IgD-negative memory B cell (primary cell): ENCODE measurements at regions not wholly inside any gene's neighbourhood (a gene's known extent, or its start where the extent isn't known, plus 50 kb on each side); places are given as distances from the start of the nearest gene placed in this dataset.

Source experiments
- H3K27ac Mint-ChIP-seq, 3 donors: one replicate each; pipeline ENCODE4 v1.8.0; 2020 to 2022; ENCODE audit warnings: mild to moderate bottlenecking in 3 of 3, mixed read lengths in 3 of 3, moderate library complexity in 1 of 3
- H3K27me3 Mint-ChIP-seq: one replicate; pipeline ENCODE4 v1.8.0; 2021; ENCODE audit warnings: mixed read lengths
- H3K36me3 Mint-ChIP-seq: one replicate; pipeline ENCODE4 v1.8.0; 2020; ENCODE audit warnings: mild to moderate bottlenecking, mixed read lengths
- H3K4me1 Mint-ChIP-seq, 3 donors: one replicate each; pipeline ENCODE4 v1.8.0; 2020 to 2022; ENCODE audit warnings: mixed read lengths in 3 of 3, mild to moderate bottlenecking in 1 of 3
- H3K4me3 Mint-ChIP-seq, 4 donors: one replicate each; pipeline ENCODE4 v1.8.0; 2020 to 2022; ENCODE audit warnings: mild to moderate bottlenecking in 4 of 4, mixed read lengths in 4 of 4, moderate library complexity in 3 of 4
- H3K9me3 Mint-ChIP-seq, 3 donors: one replicate each; pipeline ENCODE4 v1.8.0; 2020 to 2021; ENCODE audit warnings: mixed read lengths in 3 of 3, mild to moderate bottlenecking in 1 of 3

GRCh38 chr2:41727152-41727551, 320.7 kb upstream of the PKDCC start:
- H3K36me3 Mint-ChIP-seq = no peaks in the 10 kb centered on the region
- no peak overlapping the region for H3K27ac Mint-ChIP-seq
- peaks cover 0 to 1% (median 0%) of the 10 kb centered on the region in 3 donors for H3K4me1 Mint-ChIP-seq
- no peak overlapping the region for H3K4me3 Mint-ChIP-seq
- no peaks in the 10 kb centered on the region for H3K27me3 Mint-ChIP-seq
- no peaks in the 10 kb centered on the region for H3K9me3 Mint-ChIP-seq

GRCh38 chr2:41727711-41728110, 320.1 kb upstream of the PKDCC start:
- H3K27me3 Mint-ChIP-seq = no peaks in the 10 kb centered on the region
- H3K9me3 Mint-ChIP-seq = no peaks in the 10 kb centered on the region
- peaks cover 0 to 1% (median 0%) of the 10 kb centered on the region in 3 donors for H3K4me1 Mint-ChIP-seq

GRCh38 chr2:41728788-41729338, 319.0 kb upstream of the PKDCC start:
- Mint-ChIP-seq H3K27ac (no peak overlapping the region), H3K4me1 (peaks cover 0 to 1% (median 0%) of the 10 kb centered on the region in 3 donors), H3K36me3 (no peaks in the 10 kb centered on the region), H3K9me3 (no peaks in the 10 kb centered on the region), H3K4me3 (no peak overlapping the region), H3K27me3 (no peaks in the 10 kb centered on the region)

More at GRCh38 chr2:41727711-41728110, 320.1 kb upstream of the PKDCC start:
- Mint-ChIP-seq H3K36me3 (no peaks in the 10 kb centered on the region), H3K4me3 (no peak overlapping the region), H3K27ac (no peak overlapping the region)

DNA sequence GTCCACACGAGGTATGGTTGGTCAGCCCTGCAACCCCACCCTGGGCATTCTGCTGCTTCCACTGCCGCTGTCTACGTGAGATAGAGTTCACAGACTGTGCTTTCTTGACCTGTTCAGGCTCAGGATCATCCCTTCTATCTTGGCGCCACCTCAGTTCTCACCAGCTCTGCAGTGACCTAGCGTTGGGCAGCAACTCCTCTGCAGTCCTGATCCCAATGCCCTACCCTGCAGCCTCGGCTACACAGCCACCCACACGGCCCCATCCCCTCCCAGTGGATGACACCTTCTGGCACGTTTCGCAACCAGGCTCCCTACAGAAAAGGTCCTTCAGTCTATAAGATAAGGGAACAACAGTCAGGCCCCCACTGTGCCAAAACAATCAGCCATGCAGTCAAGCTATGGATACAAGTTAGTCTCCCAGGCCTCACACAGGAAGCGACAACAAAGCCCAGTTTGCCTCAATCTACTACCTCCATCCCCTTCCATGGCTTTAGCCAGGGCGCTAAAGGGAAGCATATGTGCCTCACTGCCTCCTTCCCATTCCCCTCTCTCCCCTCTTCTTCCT, 317.9 kb upstream of the PKDCC start:
- peaks cover 0 to 1% (median 0%) of the 10 kb centered on the region in 3 donors for H3K4me1 Mint-ChIP-seq
- no peak overlapping the region for H3K4me3 Mint-ChIP-seq
- no peaks in the 10 kb centered on the region for H3K9me3 Mint-ChIP-seq
- no peak overlapping the region for H3K27ac Mint-ChIP-seq
- H3K36me3 Mint-ChIP-seq = no peaks in the 10 kb centered on the region
- no peaks in the 10 kb centered on the region for H3K27me3 Mint-ChIP-seq

GRCh38 chr2:41735006-41735405, 312.8 kb upstream of the PKDCC start:
- H3K9me3 Mint-ChIP-seq = peaks cover 0 to 5% (median 0%) of the 10 kb centered on the region in 3 donors
- peaks cover 0 to 8% (median 3%) of the 10 kb centered on the region in 3 donors for H3K4me1 Mint-ChIP-seq
- H3K36me3 Mint-ChIP-seq = no peaks in the 10 kb centered on the region
- H3K27me3 Mint-ChIP-seq = peaks cover 6% of the 10 kb centered on the region
- no peak overlapping the region for H3K4me3 Mint-ChIP-seq
- H3K27ac Mint-ChIP-seq = no peak overlapping the region

- H3K27ac Mint-ChIP-seq = no peak overlapping the region
- H3K9me3 Mint-ChIP-seq = peaks cover 0 to 5% (median 0%) of the 10 kb centered on the region in 3 donors
- H3K36me3 Mint-ChIP-seq = no peaks in the 10 kb centered on the region
- H3K4me3 Mint-ChIP-seq = no peak overlapping the region
- H3K27me3 Mint-ChIP-seq = peaks cover 6% of the 10 kb centered on the region
- peaks cover 0 to 8% (median 3%) of the 10 kb centered on the region in 3 donors for H3K4me1 Mint-ChIP-seq
Measured at GRCh38 chr2:41735476-41735875, 312.3 kb upstream of the PKDCC start.

- Mint-ChIP-seq H3K4me1 (peaks cover 0 to 8% (median 3%) of the 10 kb centered on the region in 3 donors), H3K27me3 (peaks cover 6% of the 10 kb centered on the region), H3K9me3 (peaks cover 0 to 5% (median 0%) of the 10 kb centered on the region in 3 donors), H3K4me3 (no peak overlapping the region), H3K36me3 (no peaks in the 10 kb centered on the region), H3K27ac (no peak overlapping the region)
Measured at GRCh38 chr2:41736105-41736567, 311.7 kb upstream of the PKDCC start.

DNA sequence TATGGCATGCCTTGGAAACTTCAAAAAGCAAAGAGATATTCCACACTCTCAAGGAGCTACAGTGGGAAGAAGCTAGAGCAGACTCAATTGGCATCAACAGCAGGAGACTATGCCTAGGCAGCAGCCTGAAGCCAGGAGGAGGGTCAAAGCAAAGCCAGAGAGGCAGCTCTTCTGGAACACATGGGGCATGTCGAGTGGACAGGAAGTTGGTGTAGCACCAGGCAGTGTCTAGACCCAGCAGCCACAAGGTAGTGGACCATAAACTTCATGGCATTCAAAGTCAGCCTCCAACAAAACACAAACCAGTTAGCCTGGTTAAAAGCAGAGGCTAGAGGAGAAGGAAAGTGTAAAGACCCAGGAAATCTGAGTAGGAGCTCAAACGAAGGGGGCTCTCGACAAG, 311.2 kb upstream of the PKDCC start:
- Mint-ChIP-seq H3K27me3 (peaks cover 7% of the 10 kb centered on the region), H3K27ac (no peak overlapping the region), H3K4me3 (no peak overlapping the region), H3K36me3 (no peaks in the 10 kb centered on the region), H3K4me1 (peaks cover 0 to 8% (median 3%) of the 10 kb centered on the region in 3 donors), H3K9me3 (peaks cover 0 to 5% (median 0%) of the 10 kb centered on the region in 3 donors)

GRCh38 chr2:41737888-41738287, 309.9 kb upstream of the PKDCC start:
- H3K27ac Mint-ChIP-seq = no peak overlapping the region
- H3K4me1 Mint-ChIP-seq = peaks cover 0 to 8% (median 3%) of the 10 kb centered on the region in 3 donors
- H3K27me3 Mint-ChIP-seq = peaks cover 7% of the 10 kb centered on the region
- H3K4me3 Mint-ChIP-seq = no peak overlapping the region
- no peaks in the 10 kb centered on the region for H3K36me3 Mint-ChIP-seq
- H3K9me3 Mint-ChIP-seq = peaks cover 0 to 5% (median 0%) of the 10 kb centered on the region in 3 donors

- H3K36me3 Mint-ChIP-seq = no peaks in the 10 kb centered on the region
- peaks cover 0 to 3% (median 0%) of the 10 kb centered on the region in 3 donors for H3K4me1 Mint-ChIP-seq
- H3K27ac Mint-ChIP-seq = no peak overlapping the region
- no peak overlapping the region for H3K4me3 Mint-ChIP-seq
- peaks cover 1% of the 10 kb centered on the region for H3K27me3 Mint-ChIP-seq
- peaks cover 0 to 5% (median 5%) of the 10 kb centered on the region in 3 donors for H3K9me3 Mint-ChIP-seq
Measured at GRCh38 chr2:41741951-41742595, 305.7 kb upstream of the PKDCC start.

GRCh38 chr2:41743324-41743723, 304.5 kb upstream of the PKDCC start:
- Mint-ChIP-seq H3K4me3 (no peak overlapping the region), H3K9me3 (peaks cover 0 to 5% (median 1%) of the 10 kb centered on the region in 3 donors)

GRCh38 chr2:41750829-41751228, 297.0 kb upstream of the PKDCC start:
- no peaks in the 10 kb centered on the region for H3K4me1 Mint-ChIP-seq
- H3K9me3 Mint-ChIP-seq = peaks cover 3 to 6% (median 5%) of the 10 kb centered on the region in 3 donors
- peaks cover 5% of the 10 kb centered on the region for H3K27me3 Mint-ChIP-seq
- H3K36me3 Mint-ChIP-seq = peaks cover 2% of the 10 kb centered on the region
- H3K27ac Mint-ChIP-seq = no peak overlapping the region
- no peak overlapping the region for H3K4me3 Mint-ChIP-seq

More at GRCh38 chr2:41743324-41743723, 304.5 kb upstream of the PKDCC start:
- no peaks in the 10 kb centered on the region for H3K4me1 Mint-ChIP-seq
- peaks cover 1% of the 10 kb centered on the region for H3K27me3 Mint-ChIP-seq
- H3K27ac Mint-ChIP-seq = no peak overlapping the region
- H3K36me3 Mint-ChIP-seq = no peaks in the 10 kb centered on the region

- Mint-ChIP-seq H3K36me3 (no peaks in the 10 kb centered on the region), H3K4me1 (no peaks in the 10 kb centered on the region), H3K27me3 (peaks cover under 1% of the 10 kb centered on the region), H3K27ac (no peak overlapping the region), H3K9me3 (no peaks in the 10 kb centered on the region), H3K4me3 (no peak overlapping the region)
Measured at GRCh38 chr2:41759880-41760279, 287.9 kb upstream of the PKDCC start.

- no peaks in the 10 kb centered on the region for H3K36me3 Mint-ChIP-seq
- no peaks in the 10 kb centered on the region for H3K9me3 Mint-ChIP-seq
- no peaks in the 10 kb centered on the region for H3K27me3 Mint-ChIP-seq
- H3K4me1 Mint-ChIP-seq = no peaks in the 10 kb centered on the region
- no peak overlapping the region for H3K27ac Mint-ChIP-seq
- no peak overlapping the region for H3K4me3 Mint-ChIP-seq
Measured at GRCh38 chr2:41763141-41763540, 284.7 kb upstream of the PKDCC start.

DNA sequence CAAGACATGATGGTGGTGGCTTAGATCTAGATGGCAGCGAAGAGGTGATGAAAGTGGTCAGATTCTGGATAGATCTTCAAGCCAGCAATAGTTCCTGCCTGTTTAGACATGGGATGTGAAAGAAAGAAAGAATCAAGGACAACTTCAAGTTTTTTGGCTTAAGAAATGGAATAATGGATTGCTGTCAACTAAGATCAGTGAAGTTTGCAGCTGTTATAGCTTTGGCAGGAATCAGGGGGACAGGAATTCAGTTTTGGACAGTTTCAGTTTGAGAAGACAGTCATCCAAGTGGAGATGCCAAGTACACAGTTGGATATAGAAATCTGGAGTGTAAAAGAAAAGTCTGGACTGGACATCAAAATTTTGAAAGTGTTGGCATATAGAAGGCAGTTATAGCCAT, 283.7 kb upstream of the PKDCC start:
- Mint-ChIP-seq H3K27ac (no peak overlapping the region), H3K9me3 (no peaks in the 10 kb centered on the region), H3K36me3 (no peaks in the 10 kb centered on the region), H3K4me3 (no peak overlapping the region), H3K4me1 (no peaks in the 10 kb centered on the region), H3K27me3 (peaks cover 1% of the 10 kb centered on the region)
